AG09309 (cell line): ENCODE measurements at regions not wholly inside any gene's neighbourhood (a gene's known extent, or its start where the extent isn't known, plus 50 kb on each side); places are given as distances from the start of the nearest gene placed in this dataset.
A peak's percentile ranks its signal among the peaks of the same experiment; 100 is the strongest.

Experiments
- DNase-seq: peaks from one replicate; pipeline ENCODE4 v3.0.0-alpha.2; 2010; ENCODE audit warnings: low read depth
- H3K4me3 ChIP-seq: 2 replicates; pipeline ENCODE4 v1.5.1; 2011; ENCODE audit warnings: mild to moderate bottlenecking, low read depth, low read length, moderate library complexity; ENCODE audit not compliant: control insufficient read depth
- TF ChIP-seq, protein P1 (sequence below): IDR thresholded peaks from 2 replicates; pipeline ENCODE4 v1.5.1; 2011; ENCODE audit warnings: mild to moderate bottlenecking, low read depth, low read length, inconsistent platforms; ENCODE audit not compliant: insufficient read depth, control insufficient read depth; ENCODE audit errors: missing control alignments

DNA sequence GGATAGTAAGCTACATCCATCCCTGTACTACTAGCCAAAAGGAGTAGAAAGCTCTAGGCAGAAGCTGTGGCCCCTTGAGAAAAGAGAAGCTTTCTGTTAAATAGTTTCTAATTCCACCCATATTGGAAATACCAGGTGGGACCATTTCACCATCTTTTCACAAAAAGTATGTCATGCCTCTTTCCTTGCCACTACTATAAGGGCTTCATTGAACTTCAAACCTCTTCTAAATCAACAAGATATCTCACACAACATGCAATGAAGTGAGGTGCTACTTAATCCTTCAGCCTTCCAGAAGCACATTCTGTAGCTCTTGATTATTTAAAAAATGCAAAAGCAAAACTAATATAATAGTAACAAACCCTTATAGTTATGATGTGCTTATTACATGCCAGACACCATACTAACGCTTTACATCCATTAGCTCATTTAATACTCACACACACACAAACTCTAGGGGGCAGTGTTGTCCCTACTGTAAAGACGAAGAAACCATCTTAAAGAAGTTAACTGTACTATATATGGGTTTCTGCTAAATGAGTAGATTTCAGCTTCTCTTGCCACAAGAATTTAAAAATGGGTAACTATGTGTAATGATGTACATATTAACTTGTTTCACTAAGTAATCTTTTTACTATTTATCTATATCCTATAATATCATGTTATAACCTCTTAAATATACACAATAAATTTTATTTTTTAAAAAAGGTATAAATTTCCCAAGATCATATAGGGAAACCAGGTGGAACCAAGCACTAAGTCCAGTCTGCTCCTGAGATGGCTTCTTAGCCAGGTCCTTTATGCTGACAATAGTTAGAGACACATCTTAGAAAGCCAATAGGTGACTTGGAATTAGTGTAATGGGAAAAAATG is 124.4 kb downstream of the RPS29 start:
- TF ChIP-seq, protein P1, sequence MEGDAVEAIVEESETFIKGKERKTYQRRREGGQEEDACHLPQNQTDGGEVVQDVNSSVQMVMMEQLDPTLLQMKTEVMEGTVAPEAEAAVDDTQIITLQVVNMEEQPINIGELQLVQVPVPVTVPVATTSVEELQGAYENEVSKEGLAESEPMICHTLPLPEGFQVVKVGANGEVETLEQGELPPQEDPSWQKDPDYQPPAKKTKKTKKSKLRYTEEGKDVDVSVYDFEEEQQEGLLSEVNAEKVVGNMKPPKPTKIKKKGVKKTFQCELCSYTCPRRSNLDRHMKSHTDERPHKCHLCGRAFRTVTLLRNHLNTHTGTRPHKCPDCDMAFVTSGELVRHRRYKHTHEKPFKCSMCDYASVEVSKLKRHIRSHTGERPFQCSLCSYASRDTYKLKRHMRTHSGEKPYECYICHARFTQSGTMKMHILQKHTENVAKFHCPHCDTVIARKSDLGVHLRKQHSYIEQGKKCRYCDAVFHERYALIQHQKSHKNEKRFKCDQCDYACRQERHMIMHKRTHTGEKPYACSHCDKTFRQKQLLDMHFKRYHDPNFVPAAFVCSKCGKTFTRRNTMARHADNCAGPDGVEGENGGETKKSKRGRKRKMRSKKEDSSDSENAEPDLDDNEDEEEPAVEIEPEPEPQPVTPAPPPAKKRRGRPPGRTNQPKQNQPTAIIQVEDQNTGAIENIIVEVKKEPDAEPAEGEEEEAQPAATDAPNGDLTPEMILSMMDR = peak; percentile 62
- peak; percentile 53 for DNase-seq

DNA sequence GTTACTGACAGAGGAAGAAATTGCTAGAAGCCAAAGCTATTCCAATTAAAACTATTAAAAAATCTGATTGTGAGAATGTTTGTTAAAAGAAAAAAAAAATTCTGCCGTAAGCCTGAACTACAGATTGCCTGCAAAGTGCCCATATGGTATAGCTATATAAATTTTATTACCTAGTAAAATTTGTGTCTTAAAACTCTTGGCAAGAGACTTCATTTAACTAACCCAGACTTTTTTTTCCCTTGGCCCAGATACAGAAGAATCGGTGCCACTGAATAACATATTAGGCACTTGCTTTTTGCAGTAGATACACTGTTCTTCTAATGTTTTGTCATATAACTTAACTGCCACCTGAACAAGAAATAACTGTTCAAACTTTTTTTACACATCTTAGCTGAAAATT is 125.5 kb downstream of the RPS29 start:
- DNase-seq = no peak
- TF ChIP-seq, protein P1 = no peak
- H3K4me3 ChIP-seq = no peak overlapping the region

More for the DNA sequence above, 124.4 kb downstream of the RPS29 start:
- no peak overlapping the region for H3K4me3 ChIP-seq

DNA sequence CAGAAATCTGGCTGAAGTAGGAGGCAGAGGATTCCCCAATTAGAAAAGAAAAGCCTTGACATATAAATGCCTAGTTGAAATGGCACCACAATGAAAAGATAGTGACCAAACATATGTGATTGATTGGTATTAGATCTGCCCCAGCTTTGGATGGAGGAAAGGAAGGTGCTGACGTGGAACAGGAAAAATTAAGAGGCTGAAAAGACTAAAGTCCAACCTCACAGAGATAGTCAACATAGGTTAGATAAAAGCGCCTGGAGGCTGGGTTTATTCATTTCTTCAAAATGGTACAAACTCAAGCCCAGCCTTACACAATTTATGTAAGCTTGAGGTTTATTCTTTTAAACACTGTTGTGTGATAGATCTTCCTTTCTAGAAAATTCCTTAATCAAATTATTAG is 129.6 kb downstream of the RPS29 start:
- TF ChIP-seq, protein P1 = no peak
- no peak overlapping the region for H3K4me3 ChIP-seq
- DNase-seq = no peak

DNA sequence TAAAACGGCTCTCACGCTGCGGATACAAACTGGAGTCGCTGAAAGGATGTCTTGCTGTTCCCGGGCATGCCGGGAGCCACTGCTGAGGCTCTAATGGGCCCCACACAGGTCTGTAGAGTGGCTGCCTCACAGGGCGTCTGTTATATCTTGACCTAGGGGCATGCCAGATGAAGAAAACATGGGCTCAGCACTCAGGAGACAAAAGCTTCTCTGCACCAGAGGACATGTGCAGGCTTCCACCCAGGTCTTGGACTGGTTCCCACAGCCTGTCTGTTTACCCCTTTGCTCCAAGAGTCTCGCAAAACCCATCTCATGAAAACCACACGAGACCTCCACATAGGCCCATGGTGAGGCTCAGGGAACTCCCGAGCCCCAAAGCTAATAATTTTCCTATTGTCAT is 134.2 kb downstream of the RPS29 start:
- TF ChIP-seq, protein P1 = no peak
- H3K4me3 ChIP-seq = no peak overlapping the region
- DNase-seq = no peak

DNA sequence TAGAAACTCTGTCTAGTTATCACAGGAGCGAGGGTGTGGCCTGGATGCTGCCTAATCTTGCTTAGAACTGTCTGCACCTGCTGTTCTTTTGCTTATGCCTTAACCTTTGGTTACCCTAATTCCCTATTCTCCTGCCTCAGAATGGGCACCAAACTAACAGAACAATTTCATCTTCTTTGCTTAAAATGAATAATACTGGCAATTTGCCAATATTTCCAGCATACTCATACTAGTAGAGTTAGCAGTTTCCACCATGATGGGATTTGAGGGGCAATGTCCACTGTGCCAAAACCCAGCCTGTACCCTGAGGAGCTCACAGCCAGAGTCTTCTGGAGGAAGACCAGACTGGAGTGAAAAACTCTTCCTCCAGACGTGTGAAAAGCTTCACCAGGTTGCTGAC is 136.4 kb downstream of the RPS29 start:
- TF ChIP-seq, protein P1 = no peak
- no peak for DNase-seq

DNA sequence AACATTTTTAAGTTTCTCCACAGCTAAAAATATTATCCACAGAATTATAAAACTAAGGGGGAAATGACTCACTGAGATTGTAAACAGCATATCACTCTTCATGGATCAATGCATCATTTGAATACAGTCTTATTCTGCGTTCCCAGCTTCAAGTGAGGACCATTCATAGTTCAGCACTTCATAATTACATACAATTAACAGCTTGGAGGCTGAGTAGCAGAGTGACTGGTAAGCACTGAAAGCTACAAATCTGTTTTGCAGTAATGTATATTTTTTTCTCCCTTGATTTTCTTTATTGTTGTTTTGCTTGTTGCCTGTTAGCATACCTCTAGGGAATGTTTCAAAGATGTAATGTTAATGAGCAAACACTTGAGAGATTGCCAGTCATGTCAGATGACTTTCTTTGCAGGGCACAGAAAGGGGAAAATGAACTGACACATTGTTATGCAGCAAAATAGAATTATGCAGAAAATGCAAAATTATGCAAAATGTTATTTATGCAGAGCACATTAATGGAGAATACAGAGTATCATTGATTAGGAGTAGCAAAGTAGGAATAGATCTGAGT is 138.6 kb downstream of the RPS29 start:
- TF ChIP-seq, protein P1 = no peak
- no peak for DNase-seq
- no peak overlapping the region for H3K4me3 ChIP-seq

More for the DNA sequence above, 136.4 kb downstream of the RPS29 start:
- no peak overlapping the region for H3K4me3 ChIP-seq
